OCI-LY7 (cell line): ENCODE measurements at regions not wholly inside any gene's neighbourhood (a gene's known extent, or its start where the extent isn't known, plus 50 kb on each side); places are given as distances from the start of the nearest gene placed in this dataset.

ENCODE experiments used
- BruUV-seq: library from RNA; stranded (reverse); fragments of 400-500 nt; replicated peaks from 2 replicates; lab custom pipeline; 2021; lab: Mats Ljungman, UMichigan
- CTCF ChIA-PET: fragments of 300-600 bp; sonication (Branson Sonifier 250); formaldehyde crosslinking; loops from one replicate; lab custom pipeline; 2022; ENCODE audit warnings: antibody characterized with exemption; ENCODE audit not compliant: unreplicated experiment; lab: Charles Lee
- POLR2A ChIA-PET: fragments of 300-600 bp; sonication (Branson Sonifier 250); formaldehyde crosslinking; loops from one replicate; lab custom pipeline; 2022; ENCODE audit warnings: antibody characterized with exemption; lab: Charles Lee
- DNase-seq: peaks from one replicate; pipeline ENCODE4 v3.0.0-alpha.2; 2015; ENCODE audit warnings: low spot score
- H2AFZ ChIP-seq: fragments of 200-600 bp; sonication (generic), shearing (Covaris generic); 2 replicates; pipeline ENCODE4 v1.6.1; 2014; ENCODE audit warnings: mild to moderate bottlenecking, antibody characterized with exemption, low read length, moderate library complexity
- H3K27ac ChIP-seq: fragments of 200-600 bp; sonication (generic); 2 replicates; pipeline ENCODE4 v1.5.1; 2014; ENCODE audit warnings: mixed run types, low read depth, mild to moderate bottlenecking, moderate library complexity, low read length, inconsistent platforms; ENCODE audit not compliant: poor library complexity, severe bottlenecking
- H3K36me3 ChIP-seq: fragments of 200-600 bp; sonication (generic); 2 replicates; pipeline ENCODE4 v1.6.1; 2014; ENCODE audit warnings: mild to moderate bottlenecking, antibody characterized with exemption, low read length, moderate library complexity, mixed read lengths; ENCODE audit not compliant: insufficient read depth
- H3K4me1 ChIP-seq: fragments of 200-600 bp; sonication (generic); 2 replicates; pipeline ENCODE4 v1.5.1; 2014; ENCODE audit warnings: mild to moderate bottlenecking, low read length; ENCODE audit not compliant: insufficient read depth, poor library complexity, severe bottlenecking
- H3K4me2 ChIP-seq: fragments of 200-600 bp; sonication (generic); 2 replicates; pipeline ENCODE4 v1.6.1; 2014; ENCODE audit warnings: mild to moderate bottlenecking, low read length
- H3K4me3 ChIP-seq: fragments of 200-600 bp; sonication (generic); 2 replicates; pipeline ENCODE4 v1.5.1; 2014; ENCODE audit warnings: mild to moderate bottlenecking, low read depth, low read length; ENCODE audit not compliant: poor library complexity, severe bottlenecking
- H3K79me2 ChIP-seq: fragments of 200-600 bp; sonication (generic); 2 replicates; pipeline ENCODE4 v1.6.1; 2016; ENCODE audit warnings: low read depth, mild to moderate bottlenecking, low read length, moderate library complexity, mixed read lengths; ENCODE audit not compliant: insufficient read depth
- H3K9me2 ChIP-seq: fragments of 200-600 bp; sonication (generic); 2 replicates; pipeline ENCODE4 v1.6.1; 2016; ENCODE audit warnings: mild to moderate bottlenecking, low read length, mixed read lengths; ENCODE audit not compliant: insufficient read depth
- H3K9me3 ChIP-seq: fragments of 200-600 bp; sonication (generic); 2 replicates; pipeline ENCODE4 v1.6.1; 2014; ENCODE audit warnings: mild to moderate bottlenecking, mixed run types, low read length, mixed read lengths
- H4K20me1 ChIP-seq: fragments of 200-600 bp; sonication (generic); 2 replicates; pipeline ENCODE4 v1.6.1; 2014; ENCODE audit warnings: mild to moderate bottlenecking, antibody characterized with exemption, low read length, moderate library complexity, mixed read lengths; ENCODE audit not compliant: insufficient read depth
- EZH2phosphoT487 ChIP-seq: fragments of 200-600 bp; sonication (generic); IDR thresholded peaks from 2 replicates; pipeline ENCODE4 v1.6.1; 2018; ENCODE audit warnings: low read depth, borderline replicate concordance, mild to moderate bottlenecking, mixed run types, antibody characterized with exemption, low read length, moderate library complexity, mixed read lengths
- intact Hi-C: fragments of 100-400 bp; cut with micrococcal nuclease; formaldehyde crosslinking; loops from one replicate; pipeline ENCODE4 v1.10.0; 2022; ENCODE audit not compliant: unreplicated experiment
- TF ChIP-seq, protein P1 (sequence below): fragments of 200-600 bp; sonication (generic); conservative IDR thresholded peaks from 2 replicates; pipeline ENCODE4 v1.5.1; 2014; ENCODE audit warnings: mild to moderate bottlenecking, antibody characterized with exemption, low read length, moderate library complexity, mixed read lengths

- Histone ChIP-seq H3K9me2 (no peaks in the 10 kb centered on the region), H3K27ac (no peak overlapping the region), H3K79me2 (no peaks in the 10 kb centered on the region), H3K36me3 (no peaks in the 10 kb centered on the region), H3K9me3 (no peaks in the 10 kb centered on the region), H3K4me2 (no peak overlapping the region), H3K4me1 (no peaks in the 10 kb centered on the region), H3K4me3 (no peak overlapping the region), H2AFZ (no peak overlapping the region), H4K20me1 (no peaks in the 10 kb centered on the region)
- CTCF ChIA-PET, result no interaction called here
- TF ChIP-seq, protein P1, sequence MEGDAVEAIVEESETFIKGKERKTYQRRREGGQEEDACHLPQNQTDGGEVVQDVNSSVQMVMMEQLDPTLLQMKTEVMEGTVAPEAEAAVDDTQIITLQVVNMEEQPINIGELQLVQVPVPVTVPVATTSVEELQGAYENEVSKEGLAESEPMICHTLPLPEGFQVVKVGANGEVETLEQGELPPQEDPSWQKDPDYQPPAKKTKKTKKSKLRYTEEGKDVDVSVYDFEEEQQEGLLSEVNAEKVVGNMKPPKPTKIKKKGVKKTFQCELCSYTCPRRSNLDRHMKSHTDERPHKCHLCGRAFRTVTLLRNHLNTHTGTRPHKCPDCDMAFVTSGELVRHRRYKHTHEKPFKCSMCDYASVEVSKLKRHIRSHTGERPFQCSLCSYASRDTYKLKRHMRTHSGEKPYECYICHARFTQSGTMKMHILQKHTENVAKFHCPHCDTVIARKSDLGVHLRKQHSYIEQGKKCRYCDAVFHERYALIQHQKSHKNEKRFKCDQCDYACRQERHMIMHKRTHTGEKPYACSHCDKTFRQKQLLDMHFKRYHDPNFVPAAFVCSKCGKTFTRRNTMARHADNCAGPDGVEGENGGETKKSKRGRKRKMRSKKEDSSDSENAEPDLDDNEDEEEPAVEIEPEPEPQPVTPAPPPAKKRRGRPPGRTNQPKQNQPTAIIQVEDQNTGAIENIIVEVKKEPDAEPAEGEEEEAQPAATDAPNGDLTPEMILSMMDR, result no peak
- no peak for TF ChIP-seq EZH2phosphoT487
- POLR2A ChIA-PET, result no interaction called here
- BruUV-seq, result no TSS peak
- intact Hi-C loops, result no loop called here
- no peak for DNase-seq
Observed at GRCh38 chr10:44478876-44479705, 94.2 kb upstream of the CXCL12 start.

DNA sequence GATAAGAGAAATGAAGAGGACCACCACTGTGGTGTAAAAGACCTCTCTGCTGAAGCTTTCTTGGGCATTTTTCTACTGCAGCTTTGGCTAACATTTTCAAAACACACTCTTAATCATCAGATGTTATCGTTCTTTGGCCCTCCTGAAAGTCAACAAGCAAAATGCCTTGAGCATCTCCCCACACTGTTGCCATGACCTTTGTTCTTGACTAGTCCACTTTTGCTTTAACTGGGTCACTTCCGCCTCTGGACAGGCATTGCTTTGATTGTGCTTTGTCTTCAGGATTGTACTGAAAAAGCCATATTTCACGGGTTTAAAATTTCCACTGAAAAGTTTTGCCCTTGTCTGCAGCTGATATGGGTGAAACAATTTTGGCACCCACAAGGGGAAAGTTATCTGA, 107.8 kb upstream of the CXCL12 start:
- TF ChIP-seq, protein P1, result no peak
- no peak for TF ChIP-seq EZH2phosphoT487
- DNase-seq, result no peak
- H3K9me2 ChIP-seq, result no peaks in the 10 kb centered on the region
- no peaks in the 10 kb centered on the region for H4K20me1 ChIP-seq
- intact Hi-C loops, result no loop called here
- no peaks in the 10 kb centered on the region for H3K79me2 ChIP-seq
- no peak overlapping the region for H2AFZ ChIP-seq
- no peak overlapping the region for H3K4me3 ChIP-seq
- H3K4me2 ChIP-seq, result no peak overlapping the region
- ChIA-PET POLR2A (no interaction called here), CTCF (no interaction called here)
- no peaks in the 10 kb centered on the region for H3K36me3 ChIP-seq
- H3K27ac ChIP-seq, result no peak overlapping the region
- H3K9me3 ChIP-seq, result no peaks in the 10 kb centered on the region
- H3K4me1 ChIP-seq, result no peaks in the 10 kb centered on the region
- BruUV-seq, result no TSS peak

- H4K20me1 ChIP-seq, result no peaks in the 10 kb centered on the region
- no peaks in the 10 kb centered on the region for H3K9me2 ChIP-seq
- no TSS peak for BruUV-seq
- H3K9me3 ChIP-seq, result no peaks in the 10 kb centered on the region
- H3K79me2 ChIP-seq, result no peaks in the 10 kb centered on the region
- H2AFZ ChIP-seq, result no peak overlapping the region
- H3K4me3 ChIP-seq, result no peak overlapping the region
- no peak overlapping the region for H3K4me2 ChIP-seq
- no peaks in the 10 kb centered on the region for H3K4me1 ChIP-seq
- H3K36me3 ChIP-seq, result no peaks in the 10 kb centered on the region
- DNase-seq, result no peak
- TF ChIP-seq EZH2phosphoT487, result no peak
- TF ChIP-seq, protein P1, result no peak
- intact Hi-C loops, result no loop called here
- CTCF ChIA-PET, result no interaction called here
- no peak overlapping the region for H3K27ac ChIP-seq
- POLR2A ChIA-PET, result no interaction called here
Observed at GRCh38 chr10:44498222-44498621, 113.3 kb upstream of the CXCL12 start.
